ENCODE measurements at regions not wholly inside any gene's neighbourhood (a gene's known extent, or its start where the extent isn't known, plus 50 kb on each side); places are given as distances from the start of the nearest gene placed in this dataset.

DNA sequence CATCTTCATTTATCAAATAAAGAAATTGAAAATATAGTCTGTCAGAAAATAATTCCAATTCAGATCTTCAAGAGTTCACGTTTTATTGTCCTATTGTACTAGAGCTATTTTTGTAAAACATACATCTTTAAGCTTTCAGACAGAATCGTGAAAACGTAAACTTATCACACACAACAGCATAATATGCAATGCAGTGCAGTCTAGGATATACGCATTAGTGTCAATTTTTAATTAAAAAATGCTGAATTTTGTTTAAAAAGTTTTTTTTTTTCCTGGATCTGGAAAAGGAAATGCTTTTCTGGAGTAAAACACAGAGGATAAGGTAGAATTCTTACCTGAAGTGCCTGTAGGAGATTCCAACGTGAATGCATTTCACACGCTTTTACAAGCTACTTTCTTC lies 458.2 kb upstream of the KLF6 start:
- TF ChIP-seq TAF1 (IDR thresholded peaks at IDR 0.05; ENCODE audit: borderline replicate concordance, low read depth, low read length) (no peak), POLR2A (IDR thresholded peaks at IDR 0.05; ENCODE audit: low read depth, low read length) (no peak)

Measured in GM12892 (cell line).